Endothelial cell (in vitro differentiated cells): ENCODE measurements at regions not wholly inside any gene's neighbourhood (a gene's known extent, or its start where the extent isn't known, plus 50 kb on each side); places are given as distances from the start of the nearest gene placed in this dataset.
A peak's percentile ranks its signal among the peaks of the same experiment; 100 is the strongest.

Experiments
- DNase-seq: peaks from one replicate; pipeline ENCODE4 v3.0.0; 2021; ENCODE audit warnings: low spot score
- H3K27ac Mint-ChIP-seq: one replicate; pipeline ENCODE4 v1.8.0; 2021; ENCODE audit warnings: mixed read lengths, inconsistent platforms; ENCODE audit not compliant: unreplicated experiment
- H3K27me3 Mint-ChIP-seq: one replicate; pipeline ENCODE4 v1.8.0; 2021; ENCODE audit warnings: mild to moderate bottlenecking, moderate library complexity, mixed read lengths, inconsistent platforms; ENCODE audit not compliant: unreplicated experiment
- H3K36me3 Mint-ChIP-seq: one replicate; pipeline ENCODE4 v1.8.0; 2021; ENCODE audit warnings: mild to moderate bottlenecking, low read depth, mixed read lengths, inconsistent platforms; ENCODE audit not compliant: unreplicated experiment
- H3K4me1 Mint-ChIP-seq: one replicate; pipeline ENCODE4 v1.8.0; 2021; ENCODE audit warnings: mild to moderate bottlenecking, mixed read lengths, inconsistent platforms; ENCODE audit not compliant: unreplicated experiment
- H3K4me3 Mint-ChIP-seq: one replicate; pipeline ENCODE4 v1.8.0; 2021; ENCODE audit warnings: mild to moderate bottlenecking, mixed read lengths, inconsistent platforms; ENCODE audit not compliant: unreplicated experiment
- H3K9me3 Mint-ChIP-seq: one replicate; pipeline ENCODE4 v1.8.0; 2021; ENCODE audit warnings: mixed read lengths, inconsistent platforms; ENCODE audit not compliant: unreplicated experiment
- CTCF ChIP-seq: fragments of 200-600 bp; sonication (generic); IDR thresholded peaks from one replicate; pipeline ENCODE4 v1.5.0; 2021; ENCODE audit warnings: antibody characterized with exemption; ENCODE audit not compliant: unreplicated experiment

GRCh38 chr2:220163486-220163885, 536.1 kb downstream of the SLC4A3 start:
- Mint-ChIP-seq H3K4me3 (no peak overlapping the region), H3K4me1 (no peaks in the 10 kb centered on the region), H3K27me3 (peaks cover 2% of the 10 kb centered on the region), H3K36me3 (no peaks in the 10 kb centered on the region), H3K9me3 (no peaks in the 10 kb centered on the region), H3K27ac (no peak overlapping the region)
- no peak for DNase-seq
- TF ChIP-seq CTCF: no peak

GRCh38 chr2:220165401-220165800, 538.0 kb downstream of the SLC4A3 start:
- no peak for TF ChIP-seq CTCF
- H3K27me3 Mint-ChIP-seq: peaks cover 4% of the 10 kb centered on the region
- no peaks in the 10 kb centered on the region for H3K36me3 Mint-ChIP-seq
- no peak overlapping the region for H3K27ac Mint-ChIP-seq
- H3K4me3 Mint-ChIP-seq: no peak overlapping the region
- no peaks in the 10 kb centered on the region for H3K4me1 Mint-ChIP-seq
- DNase-seq: peak; percentile 7
- H3K9me3 Mint-ChIP-seq: no peaks in the 10 kb centered on the region

- no peak for DNase-seq
- H3K4me1 Mint-ChIP-seq: no peaks in the 10 kb centered on the region
- TF ChIP-seq CTCF: no peak
- no peaks in the 10 kb centered on the region for H3K36me3 Mint-ChIP-seq
- no peak overlapping the region for H3K4me3 Mint-ChIP-seq
- no peak overlapping the region for H3K27ac Mint-ChIP-seq
- no peaks in the 10 kb centered on the region for H3K9me3 Mint-ChIP-seq
- peaks cover 4% of the 10 kb centered on the region for H3K27me3 Mint-ChIP-seq
Observed at GRCh38 chr2:220166616-220167015, 539.2 kb downstream of the SLC4A3 start.

- H3K36me3 Mint-ChIP-seq: no peaks in the 10 kb centered on the region
- no peak overlapping the region for H3K27ac Mint-ChIP-seq
- H3K9me3 Mint-ChIP-seq: no peaks in the 10 kb centered on the region
- no peaks in the 10 kb centered on the region for H3K4me1 Mint-ChIP-seq
- no peak for TF ChIP-seq CTCF
- no peak for DNase-seq
- peaks cover 4% of the 10 kb centered on the region for H3K27me3 Mint-ChIP-seq
- no peak overlapping the region for H3K4me3 Mint-ChIP-seq
Observed at GRCh38 chr2:220167956-220168355, 540.5 kb downstream of the SLC4A3 start.

- no peak for DNase-seq
- TF ChIP-seq CTCF: no peak
- H3K36me3 Mint-ChIP-seq: no peaks in the 10 kb centered on the region
Observed at GRCh38 chr2:220168891-220169546, 541.6 kb downstream of the SLC4A3 start.

More at GRCh38 chr2:220168891-220169546, 541.6 kb downstream of the SLC4A3 start:
- H3K27me3 Mint-ChIP-seq: peaks cover 4% of the 10 kb centered on the region
- no peak overlapping the region for H3K27ac Mint-ChIP-seq
- H3K4me3 Mint-ChIP-seq: no peak overlapping the region
- no peaks in the 10 kb centered on the region for H3K4me1 Mint-ChIP-seq
- H3K9me3 Mint-ChIP-seq: no peaks in the 10 kb centered on the region
